OCI-LY7 (cell line): ENCODE measurements at regions not wholly inside any gene's neighbourhood (a gene's known extent, or its start where the extent isn't known, plus 50 kb on each side); places are given as distances from the start of the nearest gene placed in this dataset.

Source experiments
- BruUV-seq: library from RNA; stranded (reverse); fragments of 400-500 nt; replicated peaks from 2 replicates; lab custom pipeline; 2021; lab: Mats Ljungman, UMichigan
- CTCF ChIA-PET: fragments of 300-600 bp; sonication (Branson Sonifier 250); formaldehyde crosslinking; loops from one replicate; lab custom pipeline; 2022; ENCODE audit warnings: antibody characterized with exemption; ENCODE audit not compliant: unreplicated experiment; lab: Charles Lee
- POLR2A ChIA-PET: fragments of 300-600 bp; sonication (Branson Sonifier 250); formaldehyde crosslinking; loops from one replicate; lab custom pipeline; 2022; ENCODE audit warnings: antibody characterized with exemption; lab: Charles Lee
- DNase-seq: peaks from one replicate; pipeline ENCODE4 v3.0.0-alpha.2; 2015; ENCODE audit warnings: low spot score
- H2AFZ ChIP-seq: fragments of 200-600 bp; sonication (generic), shearing (Covaris generic); 2 replicates; pipeline ENCODE4 v1.6.1; 2014; ENCODE audit warnings: mild to moderate bottlenecking, antibody characterized with exemption, low read length, moderate library complexity
- H3K27ac ChIP-seq: fragments of 200-600 bp; sonication (generic); 2 replicates; pipeline ENCODE4 v1.5.1; 2014; ENCODE audit warnings: mixed run types, low read depth, mild to moderate bottlenecking, moderate library complexity, low read length, inconsistent platforms; ENCODE audit not compliant: poor library complexity, severe bottlenecking
- H3K36me3 ChIP-seq: fragments of 200-600 bp; sonication (generic); 2 replicates; pipeline ENCODE4 v1.6.1; 2014; ENCODE audit warnings: mild to moderate bottlenecking, antibody characterized with exemption, low read length, moderate library complexity, mixed read lengths; ENCODE audit not compliant: insufficient read depth
- H3K4me1 ChIP-seq: fragments of 200-600 bp; sonication (generic); 2 replicates; pipeline ENCODE4 v1.5.1; 2014; ENCODE audit warnings: mild to moderate bottlenecking, low read length; ENCODE audit not compliant: insufficient read depth, poor library complexity, severe bottlenecking
- H3K4me2 ChIP-seq: fragments of 200-600 bp; sonication (generic); 2 replicates; pipeline ENCODE4 v1.6.1; 2014; ENCODE audit warnings: mild to moderate bottlenecking, low read length
- H3K4me3 ChIP-seq: fragments of 200-600 bp; sonication (generic); 2 replicates; pipeline ENCODE4 v1.5.1; 2014; ENCODE audit warnings: mild to moderate bottlenecking, low read depth, low read length; ENCODE audit not compliant: poor library complexity, severe bottlenecking
- H3K79me2 ChIP-seq: fragments of 200-600 bp; sonication (generic); 2 replicates; pipeline ENCODE4 v1.6.1; 2016; ENCODE audit warnings: low read depth, mild to moderate bottlenecking, low read length, moderate library complexity, mixed read lengths; ENCODE audit not compliant: insufficient read depth
- H3K9me2 ChIP-seq: fragments of 200-600 bp; sonication (generic); 2 replicates; pipeline ENCODE4 v1.6.1; 2016; ENCODE audit warnings: mild to moderate bottlenecking, low read length, mixed read lengths; ENCODE audit not compliant: insufficient read depth
- H3K9me3 ChIP-seq: fragments of 200-600 bp; sonication (generic); 2 replicates; pipeline ENCODE4 v1.6.1; 2014; ENCODE audit warnings: mild to moderate bottlenecking, mixed run types, low read length, mixed read lengths
- H4K20me1 ChIP-seq: fragments of 200-600 bp; sonication (generic); 2 replicates; pipeline ENCODE4 v1.6.1; 2014; ENCODE audit warnings: mild to moderate bottlenecking, antibody characterized with exemption, low read length, moderate library complexity, mixed read lengths; ENCODE audit not compliant: insufficient read depth
- EZH2phosphoT487 ChIP-seq: fragments of 200-600 bp; sonication (generic); IDR thresholded peaks from 2 replicates; pipeline ENCODE4 v1.6.1; 2018; ENCODE audit warnings: low read depth, borderline replicate concordance, mild to moderate bottlenecking, mixed run types, antibody characterized with exemption, low read length, moderate library complexity, mixed read lengths
- intact Hi-C: fragments of 100-400 bp; cut with micrococcal nuclease; formaldehyde crosslinking; loops from one replicate; pipeline ENCODE4 v1.10.0; 2022; ENCODE audit not compliant: unreplicated experiment
- TF ChIP-seq, protein P1 (sequence below): fragments of 200-600 bp; sonication (generic); conservative IDR thresholded peaks from 2 replicates; pipeline ENCODE4 v1.5.1; 2014; ENCODE audit warnings: mild to moderate bottlenecking, antibody characterized with exemption, low read length, moderate library complexity, mixed read lengths

DNA sequence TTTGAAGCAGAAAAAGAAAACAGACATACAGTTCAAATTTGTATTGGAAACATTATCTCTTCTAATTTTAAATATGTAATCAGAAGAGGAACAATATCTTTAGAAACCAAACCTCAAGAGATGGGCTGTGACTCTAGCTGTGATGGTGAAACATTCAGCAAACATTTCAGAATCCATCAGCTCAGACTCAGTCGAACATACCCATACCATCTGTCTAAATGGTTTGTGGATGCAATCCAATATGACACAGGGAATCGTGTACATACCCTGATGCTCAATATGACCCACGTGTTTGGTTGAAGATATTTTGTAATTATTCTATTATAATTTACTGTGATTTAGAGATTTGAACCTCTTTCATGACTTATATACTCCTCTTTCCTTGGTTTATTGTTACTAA, 665.2 kb upstream of the CDH8 start:
- H3K36me3 ChIP-seq, result no peaks in the 10 kb centered on the region
- TF ChIP-seq, protein P1, sequence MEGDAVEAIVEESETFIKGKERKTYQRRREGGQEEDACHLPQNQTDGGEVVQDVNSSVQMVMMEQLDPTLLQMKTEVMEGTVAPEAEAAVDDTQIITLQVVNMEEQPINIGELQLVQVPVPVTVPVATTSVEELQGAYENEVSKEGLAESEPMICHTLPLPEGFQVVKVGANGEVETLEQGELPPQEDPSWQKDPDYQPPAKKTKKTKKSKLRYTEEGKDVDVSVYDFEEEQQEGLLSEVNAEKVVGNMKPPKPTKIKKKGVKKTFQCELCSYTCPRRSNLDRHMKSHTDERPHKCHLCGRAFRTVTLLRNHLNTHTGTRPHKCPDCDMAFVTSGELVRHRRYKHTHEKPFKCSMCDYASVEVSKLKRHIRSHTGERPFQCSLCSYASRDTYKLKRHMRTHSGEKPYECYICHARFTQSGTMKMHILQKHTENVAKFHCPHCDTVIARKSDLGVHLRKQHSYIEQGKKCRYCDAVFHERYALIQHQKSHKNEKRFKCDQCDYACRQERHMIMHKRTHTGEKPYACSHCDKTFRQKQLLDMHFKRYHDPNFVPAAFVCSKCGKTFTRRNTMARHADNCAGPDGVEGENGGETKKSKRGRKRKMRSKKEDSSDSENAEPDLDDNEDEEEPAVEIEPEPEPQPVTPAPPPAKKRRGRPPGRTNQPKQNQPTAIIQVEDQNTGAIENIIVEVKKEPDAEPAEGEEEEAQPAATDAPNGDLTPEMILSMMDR, result no peak
- H3K4me3 ChIP-seq, result no peak overlapping the region
- no peak overlapping the region for H2AFZ ChIP-seq
- intact Hi-C loops, result no loop called here
- BruUV-seq, result no TSS peak
- H3K4me1 ChIP-seq, result no peaks in the 10 kb centered on the region
- ChIA-PET POLR2A (no interaction called here), CTCF (no interaction called here)
- H3K9me2 ChIP-seq, result no peaks in the 10 kb centered on the region
- no peaks in the 10 kb centered on the region for H3K9me3 ChIP-seq
- no peak overlapping the region for H3K27ac ChIP-seq
- no peaks in the 10 kb centered on the region for H3K79me2 ChIP-seq
- no peak for DNase-seq
- H3K4me2 ChIP-seq, result no peak overlapping the region
- no peaks in the 10 kb centered on the region for H4K20me1 ChIP-seq

GRCh38 chr16:62700426-62701294, 664.4 kb upstream of the CDH8 start:
- DNase-seq, result no peak
- Histone ChIP-seq H3K4me1 (no peaks in the 10 kb centered on the region), H3K4me2 (no peak overlapping the region), H3K4me3 (no peak overlapping the region), H3K79me2 (no peaks in the 10 kb centered on the region), H3K9me2 (no peaks in the 10 kb centered on the region), H3K9me3 (no peaks in the 10 kb centered on the region), H4K20me1 (no peaks in the 10 kb centered on the region), H2AFZ (no peak overlapping the region), H3K36me3 (no peaks in the 10 kb centered on the region), H3K27ac (no peak overlapping the region)
- no peak for TF ChIP-seq EZH2phosphoT487
- TF ChIP-seq, protein P1, result no peak
- BruUV-seq, result no TSS peak
- POLR2A ChIA-PET, result interaction anchor here (0.6 to 0.8 kb wide), 2 partner anchors 10 to 87 kb away, joined by 3 to 5 read pairs; no protein-coding TSS in a partner anchor
- CTCF ChIA-PET, result no interaction called here
- intact Hi-C loops, result no loop called here

- H3K9me3 ChIP-seq, result no peaks in the 10 kb centered on the region
- no peak overlapping the region for H3K4me2 ChIP-seq
- no peaks in the 10 kb centered on the region for H3K79me2 ChIP-seq
- no peaks in the 10 kb centered on the region for H3K36me3 ChIP-seq
- no peak overlapping the region for H3K4me3 ChIP-seq
- no peak overlapping the region for H2AFZ ChIP-seq
- no TSS peak for BruUV-seq
- intact Hi-C loops, result no loop called here
- no peaks in the 10 kb centered on the region for H4K20me1 ChIP-seq
- TF ChIP-seq EZH2phosphoT487, result no peak
- TF ChIP-seq, protein P1, result no peak
- no peak for DNase-seq
- no peaks in the 10 kb centered on the region for H3K4me1 ChIP-seq
- CTCF ChIA-PET, result no interaction called here
- H3K9me2 ChIP-seq, result no peaks in the 10 kb centered on the region
- POLR2A ChIA-PET, result interaction anchor here (0.6 kb wide), 1 partner anchor 359 kb away, joined by 3 read pairs; no protein-coding TSS in a partner anchor
- H3K27ac ChIP-seq, result no peak overlapping the region
Observed at GRCh38 chr16:62692685-62693084, 656.4 kb upstream of the CDH8 start.
